ENCODE measurements at regions not wholly inside any gene's neighbourhood (a gene's known extent, or its start where the extent isn't known, plus 50 kb on each side); places are given as distances from the start of the nearest gene placed in this dataset.

- DNase-seq = no peak
Observed at GRCh38 chrX:146346102-146346501, 463.5 kb upstream of the CXorf51B start.

GRCh38 chrX:146351620-146352019 lies 458.0 kb upstream of the CXorf51B start:
- no peak for DNase-seq

GRCh38 chrX:146355440-146355839 lies 454.1 kb upstream of the CXorf51B start:
- DNase-seq = no peak

- peak; percentile 2 for DNase-seq
Observed at GRCh38 chrX:146363919-146364318, 445.7 kb upstream of the CXorf51B start.

GRCh38 chrX:146385529-146385928 lies 424.0 kb upstream of the CXorf51B start:
- DNase-seq = no peak

GRCh38 chrX:146396409-146396808 lies 413.2 kb upstream of the CXorf51B start:
- DNase-seq = no peak

- DNase-seq = no peak
Observed at GRCh38 chrX:146409528-146409927, 400.0 kb upstream of the CXorf51B start.

GRCh38 chrX:146424422-146424821 lies 385.1 kb upstream of the CXorf51B start:
- DNase-seq = no peak

- no peak for DNase-seq
Observed at GRCh38 chrX:146433771-146434170, 375.8 kb upstream of the CXorf51B start.

GRCh38 chrX:146435472-146435871 lies 374.1 kb upstream of the CXorf51B start:
- DNase-seq = no peak

- no peak for DNase-seq
Observed at GRCh38 chrX:146448791-146449190, 360.8 kb upstream of the CXorf51B start.

- no peak for DNase-seq
Observed at GRCh38 chrX:146449243-146449642, 360.3 kb upstream of the CXorf51B start.

GRCh38 chrX:146451136-146451535 lies 358.4 kb upstream of the CXorf51B start:
- no peak for DNase-seq

- DNase-seq = no peak
Observed at GRCh38 chrX:146454363-146454762, 355.2 kb upstream of the CXorf51B start.

GRCh38 chrX:146456058-146456457 lies 353.5 kb upstream of the CXorf51B start:
- DNase-seq = no peak

- DNase-seq = no peak
Observed at GRCh38 chrX:146477341-146477740, 332.2 kb upstream of the CXorf51B start.

GRCh38 chrX:146481735-146482134 lies 327.8 kb upstream of the CXorf51B start:
- DNase-seq = no peak
